ENCODE measurements at regions not wholly inside any gene's neighbourhood (a gene's known extent, or its start where the extent isn't known, plus 50 kb on each side); places are given as distances from the start of the nearest gene placed in this dataset.
"Not testable (repeated sequence)": the region's sequence is repeated elsewhere in the genome, so short reads cannot be mapped to it uniquely, and the experiment has no call there.

- no peak for DNase-seq
Measured at GRCh38 chr13:65789815-65790214, 1440.3 kb downstream of the PCDH9 start.

GRCh38 chr13:65787082-65787481 lies 1443.1 kb downstream of the PCDH9 start:
- DNase-seq: no peak

- no peak for DNase-seq
Measured at GRCh38 chr13:65784088-65784816, 1445.9 kb downstream of the PCDH9 start.

GRCh38 chr13:65783383-65783782 lies 1446.8 kb downstream of the PCDH9 start:
- DNase-seq: no peak

- not testable (repeated sequence) for DNase-seq
Measured at GRCh38 chr13:65771704-65772313, 1458.3 kb downstream of the PCDH9 start.

GRCh38 chr13:65768545-65768944 lies 1461.6 kb downstream of the PCDH9 start:
- no peak for DNase-seq

GRCh38 chr13:65763811-65764210 lies 1466.3 kb downstream of the PCDH9 start:
- no peak for DNase-seq

GRCh38 chr13:65762012-65762411 lies 1468.1 kb downstream of the PCDH9 start:
- DNase-seq: no peak

- no peak for DNase-seq
Measured at GRCh38 chr13:65756071-65756671, 1474.0 kb downstream of the PCDH9 start.

GRCh38 chr13:65748227-65748626 lies 1481.9 kb downstream of the PCDH9 start:
- DNase-seq: no peak

- DNase-seq: no peak
Measured at GRCh38 chr13:65746406-65746921, 1483.7 kb downstream of the PCDH9 start.

- DNase-seq: peak; percentile 55
Measured at GRCh38 chr13:65744836-65745235, 1485.3 kb downstream of the PCDH9 start.

- no peak for DNase-seq
Measured at GRCh38 chr13:65733110-65733509, 1497.0 kb downstream of the PCDH9 start.

- no peak for DNase-seq
Measured at GRCh38 chr13:65727070-65727469, 1503.1 kb downstream of the PCDH9 start.

- DNase-seq: no peak
Measured at GRCh38 chr13:65725006-65725405, 1505.1 kb downstream of the PCDH9 start.

GRCh38 chr13:65724226-65724625 lies 1505.9 kb downstream of the PCDH9 start:
- no peak for DNase-seq

GRCh38 chr13:65722506-65722905 lies 1507.6 kb downstream of the PCDH9 start:
- no peak for DNase-seq

- DNase-seq: no peak
Measured at GRCh38 chr13:65719831-65720230, 1510.3 kb downstream of the PCDH9 start.

GRCh38 chr13:65710514-65710913 lies 1519.6 kb downstream of the PCDH9 start:
- DNase-seq: no peak

GRCh38 chr13:65697843-65698242 lies 1532.3 kb downstream of the PCDH9 start:
- no peak for DNase-seq

GRCh38 chr13:65679240-65679639 lies 1550.9 kb downstream of the PCDH9 start:
- no peak for DNase-seq

- no peak for DNase-seq
Measured at GRCh38 chr13:65677906-65678305, 1552.2 kb downstream of the PCDH9 start.

GRCh38 chr13:65675383-65675782 lies 1554.8 kb downstream of the PCDH9 start:
- DNase-seq: not testable (repeated sequence)

Measured in hindlimb muscle (tissue), 1 donor.